ENCODE measurements at regions not wholly inside any gene's neighbourhood (a gene's known extent, or its start where the extent isn't known, plus 50 kb on each side); places are given as distances from the start of the nearest gene placed in this dataset.

- no peak for TF ChIP-seq CTCF (IDR thresholded peaks at IDR 0.05)
- no peak for TF ChIP-seq POLR2A (IDR thresholded peaks at IDR 0.05)
Measured at GRCh38 chr4:174117445-174117844, 166.0 kb downstream of the FBXO8 start.
